ENCODE measurements at regions not wholly inside any gene's neighbourhood (a gene's known extent, or its start where the extent isn't known, plus 50 kb on each side); places are given as distances from the start of the nearest gene placed in this dataset.

DNA sequence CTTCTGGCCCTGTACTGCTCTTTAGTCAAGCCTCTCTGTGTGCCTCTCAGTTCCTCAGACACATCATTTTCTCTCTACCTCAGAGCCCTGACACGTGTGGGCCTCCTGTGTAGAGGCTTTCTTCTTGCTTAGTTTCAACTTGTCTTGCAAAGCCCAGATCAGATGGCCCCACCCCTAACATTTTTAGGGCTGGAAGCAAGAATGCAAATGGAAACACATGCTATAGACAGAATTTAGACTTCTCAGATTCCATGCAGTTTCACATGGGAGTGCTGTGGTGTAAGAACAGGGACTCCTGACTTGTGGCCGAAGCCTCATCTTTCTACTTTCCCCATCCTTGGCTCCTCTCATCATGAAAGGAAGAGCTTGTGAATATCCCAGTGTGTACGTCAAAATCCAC, 350.7 kb downstream of the DCHS2 start:
- Histone ChIP-seq H3K4me3 (replicated peaks in 1 of 3; ENCODE audit: low read depth in 2 of 3, low read length in 3 of 3) (no peak overlapping the region), H3K79me2 (ENCODE audit: insufficient read depth, low read length) (no peaks in the 10 kb centered on the region), H4K20me1 (ENCODE audit: insufficient read depth, low read length) (no peaks in the 10 kb centered on the region), H3K27me3 (ENCODE audit: control insufficient read depth in 2 of 2, insufficient read depth in 2 of 2, low read length in 2 of 2) (no peaks in the 10 kb centered on the region), H3K9ac (ENCODE audit: insufficient read depth, low read length, poor library complexity, severe bottlenecking) (no peak overlapping the region), H3K4me1 (ENCODE audit: control insufficient read depth in 1 of 2, insufficient read depth in 2 of 2, low read length in 2 of 2) (no peaks in the 10 kb centered on the region), H2AFZ (ENCODE audit: insufficient read depth, low read depth, low read length, poor library complexity, severe bottlenecking) (no peak overlapping the region), H3K4me2 (replicated peaks; ENCODE audit: extremely low read depth, low read length, poor library complexity, severe bottlenecking) (no peak overlapping the region), H3K36me3 (replicated peaks in 1 of 2; ENCODE audit: control insufficient read depth in 1 of 2, insufficient read depth in 2 of 2, low read length in 2 of 2) (no peaks in the 10 kb centered on the region), H3K27ac (ENCODE audit: low read depth in 1 of 2, low read length in 2 of 2) (no peak overlapping the region), H3K9me3 (replicated peaks in 1 of 2; ENCODE audit: control insufficient read depth in 1 of 2, insufficient read depth in 1 of 2, low read length in 2 of 2) (no peaks in the 10 kb centered on the region)
- Mint-ChIP-seq H3K4me1 (no peaks in the 10 kb centered on the region), H3K4me3 (no peak overlapping the region), H3K36me3 (no peaks in the 10 kb centered on the region), H3K9me3 (peaks cover 0 to 4% (median 0%) of the 10 kb centered on the region in 7 donors), H3K27ac (no peak overlapping the region), H3K27me3 (ENCODE audit: low read depth in 3 of 3) (peaks cover 0 to 5% (median 0%) of the 10 kb centered on the region in 3 donors)
- no peak for TF ChIP-seq CTCF (IDR thresholded peaks at IDR 0.05)
- intact Hi-C loops (cut with micrococcal nuclease) = no loop called here
- 64% methylated on average over 1 of the region's 3 CpGs for WGBS (ENCODE audit: insufficient coverage)
- no peak for DNase-seq

- 100% methylated on average over 1 of the region's 3 CpGs for WGBS (ENCODE audit: insufficient coverage)
- no peak overlapping the region for H2AFZ ChIP-seq (ENCODE audit: insufficient read depth, low read depth, low read length, poor library complexity, severe bottlenecking)
- intact Hi-C loops (cut with micrococcal nuclease) = no loop called here
- no peaks in the 10 kb centered on the region for H4K20me1 ChIP-seq (ENCODE audit: insufficient read depth, low read length)
- no peak overlapping the region for H3K27ac ChIP-seq (ENCODE audit: low read depth in 1 of 2, low read length in 2 of 2)
- Mint-ChIP-seq H3K4me3 (no peak overlapping the region), H3K27me3 (ENCODE audit: low read depth in 3 of 3) (peaks cover 0 to 4% (median 0%) of the 10 kb centered on the region in 3 donors), H3K4me1 (no peaks in the 10 kb centered on the region), H3K36me3 (no peaks in the 10 kb centered on the region), H3K9me3 (peaks cover 0 to 5% (median 0%) of the 10 kb centered on the region in 7 donors), H3K27ac (no peak overlapping the region)
- no peaks in the 10 kb centered on the region for H3K79me2 ChIP-seq (ENCODE audit: insufficient read depth, low read length)
- no peak overlapping the region for H3K4me2 ChIP-seq (replicated peaks; ENCODE audit: extremely low read depth, low read length, poor library complexity, severe bottlenecking)
- no peaks in the 10 kb centered on the region for H3K27me3 ChIP-seq (ENCODE audit: control insufficient read depth in 2 of 2, insufficient read depth in 2 of 2, low read length in 2 of 2)
- H3K9me3 ChIP-seq (replicated peaks in 1 of 2; ENCODE audit: control insufficient read depth in 1 of 2, insufficient read depth in 1 of 2, low read length in 2 of 2) = no peaks in the 10 kb centered on the region
- H3K36me3 ChIP-seq (replicated peaks in 1 of 2; ENCODE audit: control insufficient read depth in 1 of 2, insufficient read depth in 2 of 2, low read length in 2 of 2) = no peaks in the 10 kb centered on the region
- DNase-seq = no peak
- no peaks in the 10 kb centered on the region for H3K4me1 ChIP-seq (ENCODE audit: control insufficient read depth in 1 of 2, insufficient read depth in 2 of 2, low read length in 2 of 2)
- no peak for TF ChIP-seq CTCF (IDR thresholded peaks at IDR 0.05)
- no peak overlapping the region for H3K4me3 ChIP-seq (replicated peaks in 1 of 3; ENCODE audit: low read depth in 2 of 3, low read length in 3 of 3)
- H3K9ac ChIP-seq (ENCODE audit: insufficient read depth, low read length, poor library complexity, severe bottlenecking) = no peak overlapping the region
These were observed 348.5 kb upstream of the SFRP2 start for GRCh38 chr4:154137320-154137905.
